ENCODE measurements at regions not wholly inside any gene's neighbourhood (a gene's known extent, or its start where the extent isn't known, plus 50 kb on each side); places are given as distances from the start of the nearest gene placed in this dataset.
"Not testable (repeated sequence)": the region's sequence is repeated elsewhere in the genome, so short reads cannot be mapped to it uniquely, and the experiment has no call there.

GRCh38 chr5:118468085-118468484 lies 520.3 kb downstream of the DTWD2 start:
- no peak for DNase-seq (ENCODE audit: low read depth)

DNA sequence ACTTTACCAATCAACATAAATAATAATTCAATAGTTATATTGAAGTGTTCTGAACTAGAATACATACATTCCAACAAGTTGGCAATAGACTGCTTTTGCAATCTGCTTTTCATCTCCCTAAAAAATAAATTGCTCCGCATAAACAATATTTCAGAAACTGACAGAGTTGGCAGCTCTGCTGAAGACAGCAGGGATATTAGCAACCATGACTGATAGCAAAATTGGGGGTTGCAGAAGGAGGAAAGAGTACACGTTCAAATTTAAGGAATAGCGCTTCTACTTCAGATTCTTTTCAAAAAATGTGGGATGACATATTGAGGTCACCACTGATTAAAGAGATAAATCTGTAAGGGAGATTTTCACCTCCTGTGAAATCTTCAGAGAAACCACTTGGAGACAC lies 521.2 kb downstream of the DTWD2 start:
- DNase-seq (ENCODE audit: low read depth): no peak

DNA sequence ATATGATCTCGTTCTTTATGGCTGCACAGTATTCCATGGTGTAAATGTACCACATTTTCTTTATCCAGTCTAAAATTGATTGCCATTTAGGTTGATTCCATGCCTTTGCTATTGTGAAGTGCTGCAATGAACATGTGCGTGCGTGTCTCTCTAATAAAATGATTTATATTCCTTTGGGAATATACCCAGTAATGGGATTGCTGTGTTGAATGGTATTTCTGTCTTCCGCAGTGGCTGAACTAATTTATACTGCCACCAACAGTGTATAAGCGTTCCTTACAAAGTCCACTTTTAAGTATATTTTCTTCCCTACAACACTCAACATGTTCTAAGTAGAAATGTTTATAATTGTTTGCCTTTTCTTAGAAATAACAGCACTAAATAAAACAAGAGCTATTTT lies 521.9 kb downstream of the DTWD2 start:
- DNase-seq (ENCODE audit: low read depth): no peak

DNA sequence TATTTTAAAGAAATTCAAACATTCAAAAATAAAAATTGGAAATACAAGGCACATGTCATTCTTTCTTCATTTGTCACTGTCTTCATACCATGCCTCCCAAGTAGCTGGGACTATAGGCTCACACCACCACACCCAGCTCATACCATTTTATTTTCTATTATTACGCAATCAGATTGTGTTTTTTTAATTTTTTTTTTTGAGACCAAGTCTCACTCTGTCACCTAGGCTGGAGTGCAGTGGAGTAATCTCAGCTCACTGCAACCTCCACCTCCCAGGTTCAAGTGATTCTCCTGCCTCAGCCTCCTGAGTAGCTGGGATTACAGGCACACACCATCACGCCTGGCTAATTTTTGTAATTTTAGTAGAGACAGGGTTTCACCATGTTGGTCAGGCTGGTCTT lies 526.1 kb downstream of the DTWD2 start:
- not testable (repeated sequence) for DNase-seq (ENCODE audit: low read depth)

DNA sequence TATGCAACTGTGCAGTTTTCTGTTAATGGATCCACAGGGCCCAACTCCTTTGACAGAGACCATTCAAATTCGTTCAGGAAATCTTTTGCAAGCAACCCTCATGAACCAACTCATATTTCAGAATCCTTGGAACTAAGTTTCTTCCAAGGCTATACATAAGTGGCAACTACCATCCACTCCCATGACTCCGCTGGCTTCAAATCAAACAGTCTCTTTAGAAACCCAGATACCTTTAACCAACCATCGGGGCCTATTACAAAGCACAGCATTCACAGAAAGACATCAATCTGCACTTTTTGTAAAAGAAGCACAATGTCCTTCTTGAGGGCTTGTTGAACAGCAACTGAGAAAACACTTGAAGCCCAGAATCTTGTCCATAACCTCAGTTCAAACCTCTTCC lies 526.9 kb downstream of the DTWD2 start:
- no peak for DNase-seq (ENCODE audit: low read depth)

- DNase-seq (ENCODE audit: low read depth): no peak
These were observed 528.9 kb downstream of the DTWD2 start for GRCh38 chr5:118459490-118459889.

DNA sequence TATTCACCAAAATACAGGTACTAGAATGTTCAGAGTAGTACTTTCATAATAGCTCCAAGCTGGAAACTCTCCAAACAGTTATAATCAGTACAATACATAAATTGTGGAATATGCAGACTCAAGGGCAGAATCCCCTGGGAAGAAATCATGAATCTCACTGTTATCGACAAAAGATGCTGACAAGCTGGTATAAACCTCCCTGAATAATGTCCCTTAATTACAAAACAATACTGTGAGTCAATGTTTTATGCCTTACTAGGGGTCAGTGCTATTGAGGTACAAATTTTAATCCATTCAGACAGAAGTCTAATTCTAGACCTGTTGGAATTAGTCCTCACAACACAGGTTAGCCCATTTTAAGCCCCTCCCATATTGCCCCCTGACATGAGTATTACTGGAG lies 532.3 kb downstream of the DTWD2 start:
- no peak for DNase-seq (ENCODE audit: low read depth)

DNA sequence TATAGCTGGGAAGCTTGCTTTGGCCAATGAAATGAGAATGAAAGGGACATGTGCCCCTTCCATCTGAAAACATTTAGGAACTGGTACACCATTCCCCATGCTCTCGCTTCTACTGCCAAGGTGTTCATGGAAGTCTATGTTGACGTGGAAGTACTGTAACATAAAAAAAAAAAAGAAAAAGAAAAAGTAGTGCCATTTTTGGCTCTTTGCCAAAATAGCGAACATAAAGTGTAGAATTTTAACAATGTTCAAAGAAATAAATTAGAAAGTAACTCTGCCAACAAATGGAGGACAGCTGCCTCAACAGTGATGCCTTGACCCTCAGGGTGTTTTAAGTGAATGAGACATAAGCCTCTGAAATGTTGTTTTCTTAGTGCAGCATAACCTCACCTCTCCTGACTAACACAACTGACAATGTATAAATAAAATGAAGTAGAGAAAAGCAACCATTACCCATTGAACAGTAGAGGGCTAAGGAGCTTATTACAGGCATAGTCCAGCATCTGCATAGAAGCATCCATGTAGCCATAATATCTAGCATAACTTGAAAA lies 536.6 kb downstream of the DTWD2 start:
- DNase-seq (ENCODE audit: low read depth): no peak

DNA sequence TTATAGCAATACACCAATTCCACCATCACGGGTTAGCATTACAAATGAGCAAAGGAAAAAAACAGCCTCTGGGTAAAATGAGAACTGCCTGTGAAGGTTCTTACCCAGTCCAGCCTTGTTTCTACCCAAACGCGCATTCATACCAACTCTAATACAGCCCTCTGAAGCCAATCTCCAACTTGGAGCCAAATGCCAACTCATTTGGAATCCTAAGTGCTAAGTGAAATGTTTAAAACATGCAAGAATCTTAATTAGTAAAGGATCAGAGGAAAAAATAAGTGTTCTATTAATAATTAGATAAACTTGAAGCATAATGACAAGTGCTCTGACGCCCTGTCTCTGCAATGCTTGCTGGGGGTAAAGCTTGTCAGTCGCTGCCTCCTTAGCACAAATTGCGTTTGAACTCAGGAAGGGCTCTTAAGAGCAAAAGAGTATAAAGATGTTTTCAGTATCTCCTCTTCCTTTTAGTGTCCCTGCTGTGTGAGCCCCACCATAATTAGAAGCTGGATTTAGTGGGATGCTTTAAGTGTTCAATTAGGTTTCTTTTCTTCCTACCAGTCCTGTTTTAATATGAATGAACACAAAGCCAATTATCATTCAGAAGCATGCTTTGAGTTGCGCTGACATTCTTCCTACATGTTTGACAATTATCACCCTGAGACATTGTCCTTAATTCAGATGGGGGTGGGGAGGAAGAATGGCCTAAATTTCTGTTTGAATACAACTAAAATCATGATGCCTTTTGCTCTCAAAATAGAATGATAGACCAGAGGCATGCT lies 537.6 kb downstream of the DTWD2 start:
- DNase-seq (ENCODE audit: low read depth): no peak

- no peak for DNase-seq (ENCODE audit: low read depth)
These were observed 541.0 kb downstream of the DTWD2 start for GRCh38 chr5:118447350-118447749.

GRCh38 chr5:118441956-118442355 lies 546.4 kb downstream of the DTWD2 start:
- DNase-seq (ENCODE audit: low read depth): no peak

GRCh38 chr5:118441034-118441433 lies 547.3 kb downstream of the DTWD2 start:
- DNase-seq (ENCODE audit: low read depth): no peak

GRCh38 chr5:118440496-118440895 lies 547.9 kb downstream of the DTWD2 start:
- no peak for DNase-seq (ENCODE audit: low read depth)

DNA sequence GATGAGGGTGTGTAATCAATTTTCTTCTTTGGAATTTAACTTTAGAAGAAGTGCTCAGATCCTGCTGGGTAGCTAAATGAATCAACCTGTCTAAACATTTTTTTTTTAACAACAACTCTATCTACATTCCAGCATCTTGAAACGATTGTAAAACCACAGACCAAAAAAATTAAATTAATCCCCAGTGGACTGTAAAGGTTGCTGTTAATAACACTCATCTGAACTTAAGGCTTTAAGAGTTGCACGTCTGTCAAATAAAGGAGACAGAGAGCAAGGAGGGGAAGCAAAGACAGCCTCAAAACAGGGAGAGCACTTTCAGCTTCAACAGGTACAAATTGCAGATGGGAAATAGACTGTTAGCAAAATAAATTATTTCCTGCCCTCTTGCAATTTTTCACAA lies 548.5 kb downstream of the DTWD2 start:
- DNase-seq (ENCODE audit: low read depth): no peak

DNA sequence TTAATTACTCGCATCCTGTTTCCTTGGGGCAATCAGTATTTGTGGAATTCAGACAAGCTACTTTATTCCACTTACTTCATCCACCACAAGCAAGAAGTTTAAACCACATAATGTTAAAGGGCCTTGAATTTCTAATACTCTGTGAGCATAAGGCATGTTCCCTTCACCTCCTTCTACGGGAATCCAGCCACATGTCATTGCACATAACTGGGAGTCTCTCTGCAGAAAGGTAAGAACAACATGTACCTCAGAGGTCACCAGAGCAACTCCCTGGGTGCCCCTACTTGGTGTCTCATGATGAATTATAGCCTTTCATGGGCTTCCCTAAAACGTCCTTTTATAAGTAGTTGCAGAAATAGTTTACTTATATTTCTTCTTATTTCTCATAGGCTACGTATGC lies 553.2 kb downstream of the DTWD2 start:
- no peak for DNase-seq (ENCODE audit: low read depth)

DNA sequence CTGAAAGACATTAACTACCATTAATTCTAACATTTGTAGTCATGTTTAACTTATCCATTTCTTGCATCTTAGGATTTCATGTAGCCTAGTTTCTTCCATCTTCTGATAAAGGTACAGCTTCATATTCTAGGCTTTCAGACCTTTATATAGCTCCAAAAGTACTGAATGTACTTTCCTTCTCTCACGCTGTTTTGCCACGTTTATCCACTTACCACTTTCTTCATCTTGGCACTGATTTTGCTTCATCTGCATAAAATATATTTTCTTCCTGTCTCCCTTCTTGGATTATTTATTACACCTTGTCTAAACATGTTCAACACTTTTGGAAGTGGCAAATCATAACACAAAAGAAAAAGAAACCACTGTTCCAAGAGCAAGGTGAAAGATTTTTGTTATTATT lies 553.8 kb downstream of the DTWD2 start:
- no peak for DNase-seq (ENCODE audit: low read depth)

DNA sequence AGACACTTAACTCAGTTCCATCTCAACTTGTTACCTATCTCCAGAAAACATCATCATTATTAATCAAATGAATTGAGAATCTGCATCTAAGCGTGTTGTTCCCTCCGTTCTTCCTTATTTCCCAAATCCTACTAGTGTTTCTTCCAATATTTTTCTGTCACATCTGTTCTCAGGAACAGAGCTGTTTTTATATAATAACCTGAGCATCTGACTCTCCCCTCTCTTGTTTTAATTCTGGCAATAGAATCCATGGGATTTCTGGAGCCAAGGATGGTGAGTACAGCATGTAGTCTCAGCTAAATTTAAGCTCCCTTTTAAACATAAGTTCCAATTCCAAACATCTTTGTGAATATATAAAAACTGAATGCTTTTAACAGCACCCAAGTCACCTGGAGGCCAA lies 558.3 kb downstream of the DTWD2 start:
- DNase-seq (ENCODE audit: low read depth): no peak

DNA sequence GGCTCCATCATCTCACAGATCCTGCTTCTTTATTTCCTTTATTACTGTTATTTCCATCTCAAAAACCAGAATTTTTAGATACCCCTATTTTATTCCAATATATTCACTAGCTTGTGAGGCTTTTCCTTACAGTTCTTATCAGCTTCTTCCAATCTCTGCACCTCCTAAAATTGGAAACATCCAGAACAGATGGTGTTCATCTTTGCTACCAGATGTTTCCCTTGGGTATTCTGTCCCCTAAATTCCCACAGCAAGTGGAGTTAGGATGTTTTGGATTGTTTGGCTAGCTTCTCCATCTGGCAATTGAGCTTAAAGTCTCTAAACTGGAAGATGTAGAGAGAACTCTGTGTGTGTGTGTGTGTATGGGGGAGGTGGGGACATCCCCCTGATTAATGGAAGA lies 580.4 kb downstream of the DTWD2 start:
- DNase-seq (ENCODE audit: low read depth): no peak

DNA sequence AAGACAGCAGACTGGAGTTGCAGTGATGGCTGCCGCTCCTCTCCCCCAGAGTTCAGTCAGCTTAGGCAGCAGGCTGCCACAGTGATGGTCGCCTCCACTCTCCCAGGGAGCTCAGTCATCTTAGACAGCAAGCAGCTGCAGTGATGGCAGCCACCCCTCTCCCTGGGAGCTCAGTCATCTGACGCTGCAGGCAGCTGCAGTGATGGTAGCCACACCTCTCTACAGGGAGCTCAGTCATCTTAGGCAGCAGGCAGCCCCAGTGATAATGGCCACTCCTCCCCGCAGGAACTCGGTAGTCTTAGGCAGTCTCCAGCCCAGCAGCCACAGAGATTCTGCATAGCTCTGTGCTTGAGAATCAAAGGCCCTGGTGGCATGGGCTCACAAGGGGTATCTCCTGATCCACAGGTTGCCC lies 582.7 kb downstream of the DTWD2 start:
- no peak for DNase-seq (ENCODE audit: low read depth)

- no peak for DNase-seq (ENCODE audit: low read depth)
These were observed 591.1 kb downstream of the DTWD2 start for GRCh38 chr5:118397236-118397635.

DNA sequence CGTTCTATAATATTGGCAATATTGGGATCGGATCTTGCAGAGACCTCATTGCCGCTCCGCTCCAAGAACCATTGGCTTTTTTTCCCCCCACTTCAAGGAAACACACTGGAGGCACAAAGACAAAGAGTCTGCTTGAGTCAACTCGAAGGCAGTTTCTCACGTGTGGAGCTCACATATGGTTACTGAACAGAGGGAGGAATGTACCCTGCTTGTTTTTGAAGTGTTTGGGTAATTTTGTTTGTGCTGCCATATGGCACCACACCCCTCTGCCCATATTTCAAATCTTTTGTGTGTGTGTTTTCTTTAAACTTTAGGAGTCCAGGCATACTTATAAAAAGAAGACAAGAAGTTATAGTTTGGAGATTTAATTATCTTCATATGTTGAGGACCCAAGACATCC lies 595.9 kb downstream of the DTWD2 start:
- DNase-seq (ENCODE audit: low read depth): no peak

DNA sequence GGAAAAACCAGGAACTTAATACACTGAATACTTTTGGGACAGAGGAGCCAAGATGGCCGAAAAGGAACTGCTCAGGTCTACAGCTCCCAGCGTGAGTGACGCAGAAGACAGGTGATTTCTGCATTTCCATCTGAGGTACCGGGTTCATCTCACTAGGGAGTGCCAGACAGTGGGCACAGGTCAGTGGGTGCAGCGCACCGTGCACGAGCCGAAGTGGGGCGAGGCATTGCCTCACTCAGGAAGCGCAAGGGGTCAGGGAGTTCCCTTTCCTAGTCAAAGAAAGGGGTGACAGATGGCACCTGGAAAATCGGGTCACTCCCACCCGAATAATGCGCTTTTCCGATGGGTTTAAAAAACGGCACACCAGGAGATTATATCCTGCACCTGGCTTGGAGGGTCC lies 605.4 kb downstream of the DTWD2 start:
- not testable (repeated sequence) for DNase-seq (ENCODE audit: low read depth)

DNA sequence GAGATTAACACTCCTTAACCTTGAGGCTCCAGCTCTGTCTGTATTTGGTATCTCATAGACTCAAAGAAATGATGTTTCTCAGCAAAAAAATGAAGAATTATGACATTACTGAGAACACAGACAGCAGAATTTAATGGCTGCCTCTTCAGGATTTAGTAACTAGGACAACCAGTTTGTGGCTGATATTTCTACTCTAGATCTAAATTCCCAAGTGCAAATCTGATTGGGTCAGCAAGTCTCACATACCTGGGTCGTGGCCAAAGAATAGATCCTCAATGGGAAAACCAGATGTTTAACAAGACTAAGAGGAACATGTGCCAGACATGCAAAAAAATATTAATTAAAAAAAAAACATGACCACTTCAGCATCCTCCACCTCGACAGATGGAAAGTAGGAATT lies 608.9 kb downstream of the DTWD2 start:
- DNase-seq (ENCODE audit: low read depth): no peak

GRCh38 chr5:118378959-118379358 lies 609.4 kb downstream of the DTWD2 start:
- DNase-seq (ENCODE audit: low read depth): no peak
